HG03342 (cell line): ENCODE measurements at regions not wholly inside any gene's neighbourhood (a gene's known extent, or its start where the extent isn't known, plus 50 kb on each side); places are given as distances from the start of the nearest gene placed in this dataset.
A peak's percentile ranks its signal among the peaks of the same experiment; 100 is the strongest.
"Not testable (repeated sequence)": the region's sequence is repeated elsewhere in the genome, so short reads cannot be mapped to it uniquely, and the experiment has no call there.

Experiments used
- ATAC-seq: cut with Tn5 transposase; IDR thresholded peaks from one replicate; pipeline ENCODE4 v1.9.1; 2021; ENCODE audit warnings: mild to moderate bottlenecking, moderate library complexity; ENCODE audit not compliant: unreplicated experiment

- ATAC-seq: no peak
These were observed 833.9 kb downstream of the FSTL5 start for GRCh38 chr4:161329852-161330251.

- ATAC-seq: no peak
These were observed 842.1 kb downstream of the FSTL5 start for GRCh38 chr4:161321706-161322105.

DNA sequence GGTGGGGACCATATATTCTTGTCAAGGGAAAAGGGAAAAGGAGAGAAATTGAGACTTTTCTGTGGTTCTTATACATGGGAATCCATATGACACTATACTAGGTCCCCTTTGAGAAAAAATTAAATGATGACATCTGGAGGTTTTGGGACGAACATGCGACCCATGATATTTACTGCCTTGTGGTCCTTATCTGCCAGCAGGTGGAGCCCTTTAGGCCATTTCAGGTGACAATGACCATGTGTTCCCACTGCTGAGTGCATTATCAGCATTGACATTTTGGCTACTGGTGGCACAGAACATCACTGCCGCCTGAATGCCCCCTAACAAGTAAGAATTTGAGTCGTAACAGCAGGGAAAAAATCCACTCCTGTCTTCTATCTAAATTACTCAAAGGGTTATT is 843.4 kb downstream of the FSTL5 start:
- ATAC-seq: peak; percentile 88

DNA sequence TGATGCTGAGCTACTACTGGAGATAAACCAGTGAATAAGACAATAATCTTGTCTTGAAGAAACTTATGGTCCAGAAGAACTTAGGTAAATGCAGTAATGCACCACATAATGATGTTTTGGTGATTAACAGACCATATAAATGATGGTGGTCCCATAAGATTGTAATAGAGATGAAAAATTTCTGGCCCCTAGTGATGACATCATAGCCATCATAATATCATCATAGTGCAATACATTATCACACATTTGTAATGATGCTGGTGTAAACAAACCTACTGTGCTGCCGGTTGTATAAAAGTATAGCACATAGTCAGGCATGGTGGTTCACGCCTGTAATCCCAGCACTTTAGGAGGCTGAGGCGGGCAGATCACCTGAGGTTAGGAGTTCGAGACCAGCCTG is 846.8 kb downstream of the FSTL5 start:
- no peak for ATAC-seq

- no peak for ATAC-seq
These were observed 849.4 kb downstream of the FSTL5 start for GRCh38 chr4:161314371-161314770.

DNA sequence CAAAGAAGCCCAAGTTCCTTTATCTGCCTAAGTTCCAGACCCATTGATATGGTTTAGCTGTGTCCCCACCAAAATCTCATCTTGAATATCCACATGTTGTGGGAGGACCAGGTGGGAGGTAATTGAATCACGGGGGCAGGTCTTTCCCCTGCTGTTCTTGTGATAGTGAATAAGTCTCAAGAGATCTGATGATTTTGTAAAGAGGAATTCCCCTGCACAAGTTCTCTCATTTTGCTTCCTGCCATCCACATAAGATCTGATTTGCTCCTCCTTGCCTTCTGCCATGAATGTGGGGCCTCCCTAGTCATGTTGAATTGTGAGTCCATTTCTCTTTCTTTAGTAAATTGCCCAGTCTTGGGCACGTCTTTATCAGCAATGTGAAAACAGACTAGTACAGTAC is 860.2 kb downstream of the FSTL5 start:
- no peak for ATAC-seq

DNA sequence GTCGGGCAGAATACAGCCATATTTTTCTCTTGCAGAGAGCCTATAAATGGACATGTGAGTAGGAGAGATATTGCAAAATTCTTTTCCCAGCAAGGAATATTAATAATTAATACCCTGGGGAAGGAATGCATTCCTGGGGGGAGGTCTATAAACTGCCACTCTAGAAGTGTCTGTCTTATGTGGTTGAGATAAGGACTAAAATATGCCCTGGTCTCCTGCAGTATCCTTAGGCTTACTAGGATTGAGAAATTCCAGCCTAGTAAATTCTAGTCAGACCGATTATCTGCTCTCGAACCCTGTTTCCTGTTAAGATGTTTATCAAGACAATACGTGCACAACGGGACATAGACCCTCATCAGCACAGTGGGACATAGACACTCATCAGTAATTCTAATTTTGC is 872.6 kb downstream of the FSTL5 start:
- no peak for ATAC-seq

- peak; percentile 70 for ATAC-seq
These were observed 876.0 kb downstream of the FSTL5 start for GRCh38 chr4:161287678-161288352.

DNA sequence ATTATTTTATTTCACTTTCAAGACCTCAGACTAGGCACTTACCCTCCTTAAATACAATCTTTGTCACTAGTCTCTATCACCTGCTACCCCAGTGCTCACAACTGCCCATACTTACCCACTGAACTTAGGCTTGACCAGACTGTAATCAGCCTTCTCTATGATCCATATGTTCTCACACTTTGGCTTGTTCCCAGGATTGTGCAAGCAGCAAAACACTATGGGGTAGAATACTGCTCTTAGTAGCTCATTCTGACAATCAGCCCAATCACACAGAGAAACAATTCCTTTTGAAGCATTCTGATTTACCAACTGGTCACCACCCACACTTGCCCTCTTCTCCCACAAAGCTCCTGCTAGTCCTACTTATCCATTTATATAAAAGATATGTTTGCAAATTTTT is 878.3 kb downstream of the FSTL5 start:
- no peak for ATAC-seq

DNA sequence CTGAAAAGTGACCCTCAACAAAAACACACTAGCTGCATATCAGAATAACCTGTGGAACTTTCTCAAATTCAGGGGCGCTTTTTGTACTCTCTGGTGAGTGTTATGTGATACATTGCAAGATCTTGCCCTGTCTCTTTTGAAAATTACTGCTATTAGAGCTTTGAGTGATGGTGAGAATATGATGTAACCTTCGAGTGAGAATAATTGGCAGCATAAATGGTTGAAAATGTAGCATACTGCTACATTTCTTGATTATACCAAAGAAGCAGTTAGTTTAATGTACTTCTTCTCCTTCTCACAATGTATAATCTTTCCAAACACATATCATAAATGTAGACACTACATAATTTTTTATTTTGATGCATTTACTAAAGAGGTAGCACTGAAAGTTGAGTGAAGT is 882.9 kb downstream of the FSTL5 start:
- ATAC-seq: no peak

DNA sequence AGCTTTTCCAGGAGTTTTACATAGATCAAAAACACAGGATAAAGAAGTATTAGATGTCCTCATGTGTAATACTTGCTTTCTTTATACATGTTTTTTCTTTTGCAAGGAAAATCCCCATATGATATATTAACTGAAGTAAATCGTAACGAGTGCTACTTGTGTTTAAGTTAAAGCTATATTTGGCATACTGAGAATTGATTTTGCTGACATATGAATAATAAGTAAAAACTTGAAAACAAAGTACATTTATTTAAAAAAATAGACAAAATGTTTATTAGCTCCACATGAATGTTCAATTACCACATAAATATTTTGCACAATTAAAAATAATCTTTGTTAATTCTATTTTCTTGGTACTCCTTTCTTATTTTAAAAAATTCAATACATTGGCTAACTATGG is 884.7 kb downstream of the FSTL5 start:
- ATAC-seq: no peak

GRCh38 chr4:161277150-161277787 is 886.5 kb downstream of the FSTL5 start:
- not testable (repeated sequence) for ATAC-seq

DNA sequence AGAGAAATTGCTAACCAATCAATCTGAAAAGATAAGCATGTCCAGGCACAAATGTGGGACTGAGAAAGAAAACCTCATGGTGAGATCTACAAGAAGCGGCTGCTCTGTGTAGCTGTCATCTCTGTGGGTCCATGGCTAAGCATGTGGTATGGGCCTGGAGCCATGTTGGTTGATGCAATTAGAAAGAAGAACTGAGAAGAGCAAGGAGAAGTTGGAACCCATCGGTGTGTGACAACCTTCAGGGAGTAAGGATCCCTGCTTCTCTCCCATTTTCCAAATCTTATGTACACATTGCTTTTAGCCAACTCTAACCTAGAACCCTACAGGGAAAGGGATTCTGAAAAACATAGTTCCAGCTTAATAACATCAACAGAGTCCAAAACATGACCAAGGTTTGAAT is 890.2 kb downstream of the FSTL5 start:
- no peak for ATAC-seq

- ATAC-seq: no peak
These were observed 903.0 kb downstream of the FSTL5 start for GRCh38 chr4:161260819-161261218.

- no peak for ATAC-seq
These were observed 907.1 kb downstream of the FSTL5 start for GRCh38 chr4:161256716-161257115.

DNA sequence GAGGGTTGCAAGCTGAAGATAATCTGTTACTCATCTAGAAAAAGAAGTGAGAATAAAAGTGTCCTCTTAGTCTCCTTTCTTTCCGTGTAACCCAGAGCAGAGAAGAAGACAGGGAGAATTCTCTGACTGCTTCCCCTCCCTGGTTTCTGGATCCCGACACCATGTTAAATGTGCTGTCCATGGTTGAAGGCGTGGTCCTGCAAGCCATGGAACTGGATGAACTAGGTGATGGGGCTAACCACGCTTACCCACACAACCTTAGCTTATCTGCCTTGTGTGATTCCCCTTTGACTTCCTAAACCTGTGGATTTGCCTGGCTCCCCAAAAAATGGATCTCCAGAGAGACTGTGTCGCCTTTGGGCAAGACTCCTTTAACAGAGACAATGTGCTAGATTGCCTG is 907.6 kb downstream of the FSTL5 start:
- ATAC-seq: no peak

GRCh38 chr4:161254375-161254774 is 909.4 kb downstream of the FSTL5 start:
- no peak for ATAC-seq

GRCh38 chr4:161252520-161253141 is 911.2 kb downstream of the FSTL5 start:
- peak; percentile 86 for ATAC-seq

DNA sequence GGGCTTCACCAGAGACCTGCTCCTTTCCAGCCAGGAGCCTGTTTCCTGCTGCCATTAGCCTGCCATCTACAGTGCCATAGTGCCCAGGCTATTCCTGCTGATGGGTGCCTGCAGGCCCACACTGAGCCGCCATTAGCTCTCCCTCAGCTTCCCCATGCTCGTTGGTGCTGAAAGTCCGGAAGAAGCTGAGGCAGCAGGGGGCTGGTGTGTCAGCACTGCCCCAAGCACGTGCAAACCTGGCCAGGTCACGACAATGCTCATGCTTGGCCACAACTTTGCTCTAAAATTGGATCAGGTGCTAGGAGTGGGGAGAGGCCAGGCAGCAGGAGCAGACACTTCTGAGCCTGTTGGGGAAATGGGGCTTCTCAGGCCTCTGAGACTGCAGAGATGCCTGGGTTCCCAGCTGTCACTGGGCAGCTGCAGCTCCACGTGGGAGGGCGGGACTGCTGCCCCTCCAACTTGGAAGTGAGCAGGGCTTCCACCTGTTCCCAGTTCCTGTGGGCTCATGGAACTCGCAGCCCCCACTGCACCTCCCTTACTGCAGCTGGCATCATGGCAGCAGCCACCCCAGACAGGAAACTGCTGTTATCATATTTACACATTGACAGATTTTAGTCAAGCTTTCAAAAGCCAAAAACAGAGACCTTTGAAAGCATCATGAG is 913.9 kb downstream of the FSTL5 start:
- ATAC-seq: no peak

DNA sequence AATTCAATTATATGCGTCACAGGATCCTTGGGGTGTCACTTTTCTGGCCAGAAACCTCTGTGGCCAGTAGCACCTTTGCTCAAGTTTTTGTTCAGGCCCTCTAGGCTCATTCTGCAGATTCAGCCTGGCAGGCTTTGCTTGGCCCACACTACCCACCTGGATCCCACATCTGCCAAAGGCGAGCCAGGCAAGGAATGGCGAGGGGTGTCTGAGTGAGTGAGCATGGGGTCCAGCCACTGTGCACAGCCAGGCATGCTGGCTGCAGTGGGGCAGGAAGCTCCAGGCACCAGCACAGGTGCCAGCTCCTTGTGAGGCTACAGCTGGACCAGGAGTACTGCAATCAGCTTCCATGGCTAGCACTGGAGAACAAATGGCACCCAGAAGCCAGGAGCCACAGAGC is 914.9 kb downstream of the FSTL5 start:
- no peak for ATAC-seq

GRCh38 chr4:161247831-161248230 is 916.0 kb downstream of the FSTL5 start:
- ATAC-seq: no peak

- ATAC-seq: no peak
These were observed 925.8 kb downstream of the FSTL5 start for GRCh38 chr4:161238033-161238432.
